Endothelial cell of umbilical vein (primary cell): ENCODE measurements at regions not wholly inside any gene's neighbourhood (a gene's known extent, or its start where the extent isn't known, plus 50 kb on each side); places are given as distances from the start of the nearest gene placed in this dataset.

Experiments
- BruUV-seq: library from RNA; stranded (reverse); fragments of 400-500 nt; replicated peaks from 2 replicates; lab custom pipeline; 2021; lab: Mats Ljungman, UMichigan
- CTCF ChIA-PET: fragments of 300-600, 350-600 bp; sonication (Branson Sonifier 250); formaldehyde crosslinking; loops from one replicate; lab custom pipeline; 2021; ENCODE audit warnings: antibody characterized with exemption, inconsistent platforms; lab: Charles Lee
- POLR2A ChIA-PET: fragments of 300-600, 350-600 bp; sonication (Branson Sonifier 250); formaldehyde crosslinking; loops from one replicate; lab custom pipeline; 2021; ENCODE audit warnings: antibody characterized with exemption, inconsistent platforms; lab: Charles Lee
- DNase-seq: peaks from one replicate; pipeline ENCODE4 v3.0.0-alpha.2; 2011; ENCODE audit warnings: low read depth, low spot score
- FAIRE-seq: peaks from 2 replicates; lab custom pipeline; 2011; peaks lifted over from hg19 to GRCh38; lab: Jason Lieb, UNC
- H2AFZ ChIP-seq: 2 replicates; pipeline ENCODE4 v1.6.0; 2012; ENCODE audit warnings: low read depth, low read length, control low read depth, inconsistent platforms
- H3K27ac ChIP-seq: 2 replicates; pipeline ENCODE4 v1.5.1; 2011; ENCODE audit warnings: low read depth, mild to moderate bottlenecking, control low read depth, low read length, moderate library complexity; ENCODE audit not compliant: insufficient read depth
- H3K27me3 ChIP-seq, 2 experiments: 2 replicates each; pipeline versions ENCODE4 v1.6.0 to v1.6.1; 2011; ENCODE audit warnings: low read length in 2 of 2, mixed read lengths in 1 of 2; ENCODE audit not compliant: control insufficient read depth in 2 of 2, insufficient read depth in 2 of 2
- H3K36me3 ChIP-seq, 2 experiments: 2 replicates in 1 of 2; 3 replicates in 1 of 2; pipeline ENCODE4 v1.5.1; 2011; ENCODE audit warnings: low read length in 2 of 2, mild to moderate bottlenecking in 1 of 2, moderate library complexity in 1 of 2; ENCODE audit not compliant: control insufficient read depth in 2 of 2, insufficient read depth in 2 of 2; ENCODE audit errors: extremely low read depth in 1 of 2
- H3K4me1 ChIP-seq: 3 replicates; pipeline ENCODE4 v1.5.1; 2011; ENCODE audit warnings: mild to moderate bottlenecking, low read length; ENCODE audit not compliant: control insufficient read depth, insufficient read depth; ENCODE audit errors: extremely low read depth
- H3K4me2 ChIP-seq: 2 replicates; pipeline ENCODE4 v1.6.1; 2011; ENCODE audit warnings: low read length, control low read depth, mixed read lengths; ENCODE audit not compliant: insufficient read depth
- H3K4me3 ChIP-seq, 3 experiments: fragments of 200-600 bp in 1 of 3; sonication (generic), shearing (Covaris generic) in 1 of 3; replicated peaks in 1 of 3; 2 replicates each; pipeline ENCODE4 v1.5.1; 2011 to 2016; ENCODE audit warnings: control low read depth in 3 of 3, low read length in 3 of 3, mild to moderate bottlenecking in 2 of 3, inconsistent platforms in 1 of 3, low read depth in 1 of 3, moderate library complexity in 1 of 3; ENCODE audit not compliant: insufficient read depth in 1 of 3
- H3K79me2 ChIP-seq: 2 replicates; pipeline ENCODE4 v1.6.0; 2012; ENCODE audit warnings: low read length, inconsistent platforms; ENCODE audit not compliant: control insufficient read depth, insufficient read depth
- H3K9ac ChIP-seq: replicated peaks from 2 replicates; pipeline ENCODE3; 2011; ENCODE audit warnings: low read length, control low read depth; ENCODE audit not compliant: insufficient read depth; ENCODE audit errors: extremely low read depth
- H3K9me1 ChIP-seq: replicated peaks from 3 replicates; pipeline ENCODE4 v1.6.0; 2011; ENCODE audit warnings: mild to moderate bottlenecking, low read length; ENCODE audit not compliant: control insufficient read depth, insufficient read depth; ENCODE audit errors: extremely low read depth
- H3K9me3 ChIP-seq: replicated peaks from 2 replicates; pipeline ENCODE4 v1.5.1; 2012; ENCODE audit warnings: low read length, inconsistent platforms; ENCODE audit not compliant: control insufficient read depth, insufficient read depth
- H4K20me1 ChIP-seq: replicated peaks from 2 replicates; pipeline ENCODE3; 2011; ENCODE audit warnings: mild to moderate bottlenecking, low read length; ENCODE audit not compliant: control insufficient read depth, insufficient read depth; ENCODE audit errors: extremely low read depth
- EZH2 ChIP-seq: IDR thresholded peaks from 2 replicates; pipeline ENCODE4 v1.6.1; 2012; ENCODE audit warnings: borderline replicate concordance, low read depth, mild to moderate bottlenecking, moderate library complexity, low read length, inconsistent platforms; ENCODE audit not compliant: severe bottlenecking
- FOS ChIP-seq: IDR thresholded peaks from 2 replicates; pipeline ENCODE4 v1.6.1; 2011; ENCODE audit warnings: mild to moderate bottlenecking, low read length, moderate library complexity, borderline replicate concordance; ENCODE audit not compliant: insufficient read depth
- GATA2 ChIP-seq: IDR thresholded peaks from 2 replicates; pipeline ENCODE4 v1.7.0; 2011; ENCODE audit warnings: low read depth, mild to moderate bottlenecking, moderate library complexity, mixed read lengths, low read length; ENCODE audit not compliant: insufficient read length, insufficient read depth
- JUN ChIP-seq: IDR thresholded peaks from 2 replicates; pipeline ENCODE4 v1.6.1; 2011; ENCODE audit warnings: borderline replicate concordance, low read depth; ENCODE audit not compliant: insufficient read length, insufficient read depth
- MYC ChIP-seq: IDR thresholded peaks from one replicate; pipeline ENCODE4 v1.6.1; 2011; ENCODE audit warnings: mild to moderate bottlenecking, low read depth, low read length
- POLR2A ChIP-seq: IDR thresholded peaks from 2 replicates; pipeline ENCODE4 v1.6.1; 2012; ENCODE audit warnings: low read depth, mild to moderate bottlenecking, control low read depth, low read length
- POLR2AphosphoS5 ChIP-seq: IDR thresholded peaks from 2 replicates; pipeline ENCODE4 v1.6.1; 2012; ENCODE audit warnings: low read depth, mild to moderate bottlenecking, control low read depth, low read length, moderate library complexity; ENCODE audit not compliant: insufficient read depth
- dilution Hi-C: fragments of 300-500 bp; cut with MboI; formaldehyde crosslinking; loops from one replicate; pipeline ENCODE4 v1.15.0; 2019; ENCODE audit warnings: low sequenced_read_pairs; ENCODE audit not compliant: extremely low pct_ligation_motif_present
- intact Hi-C: fragments of 100-400 bp; cut with micrococcal nuclease; formaldehyde crosslinking; loops from one replicate; pipeline ENCODE4 v1.10.0; 2022
- TF ChIP-seq, protein P1 (sequence below): IDR thresholded peaks from 2 replicates; pipeline ENCODE4 v1.6.1; 2011; ENCODE audit not compliant: insufficient read depth, insufficient read length
- TF ChIP-seq, protein P2 (sequence below), 2 donors: IDR thresholded peaks; 1 replicate in 1 of 2; 2 replicates in 1 of 2; pipeline ENCODE4 v1.5.1; 2011; ENCODE audit warnings: low read length in 2 of 2, mild to moderate bottlenecking in 2 of 2, moderate library complexity in 2 of 2, control low read depth in 1 of 2, inconsistent platforms in 1 of 2, low read depth in 1 of 2; ENCODE audit not compliant: insufficient read depth in 1 of 2; ENCODE audit errors: extremely low read depth in 1 of 2

- TF ChIP-seq POLR2A: no peak
- BruUV-seq: no TSS peak
- H3K9me1 ChIP-seq: no peaks in the 10 kb centered on the region
- H3K36me3 ChIP-seq: no peaks in the 10 kb centered on the region
- H4K20me1 ChIP-seq: no peaks in the 10 kb centered on the region
- FAIRE-seq (no peak), DNase-seq (no peak)
- intact Hi-C loops (no loop called here), dilution Hi-C loops (no loop called here)
- ChIA-PET CTCF (no interaction called here), POLR2A (no interaction called here)
- H3K4me2 ChIP-seq: no peak overlapping the region
- no peaks in the 10 kb centered on the region for H3K27me3 ChIP-seq
- H3K27ac ChIP-seq: no peak overlapping the region
- H3K79me2 ChIP-seq: no peaks in the 10 kb centered on the region
- no peak overlapping the region for H3K9ac ChIP-seq
- no peaks in the 10 kb centered on the region for H3K9me3 ChIP-seq
- H3K4me1 ChIP-seq: no peaks in the 10 kb centered on the region
- H3K4me3 ChIP-seq: no peak overlapping the region
- H2AFZ ChIP-seq: no peak overlapping the region
Observed at GRCh38 chr3:75061806-75062205, 447.3 kb upstream of the CNTN3 start.

- H3K27me3 ChIP-seq: no peaks in the 10 kb centered on the region
- no peak for FAIRE-seq
- ChIA-PET CTCF (no interaction called here), POLR2A (no interaction called here)
- no peak for TF ChIP-seq JUN
- no peak for TF ChIP-seq GATA2
- TF ChIP-seq, protein P1, sequence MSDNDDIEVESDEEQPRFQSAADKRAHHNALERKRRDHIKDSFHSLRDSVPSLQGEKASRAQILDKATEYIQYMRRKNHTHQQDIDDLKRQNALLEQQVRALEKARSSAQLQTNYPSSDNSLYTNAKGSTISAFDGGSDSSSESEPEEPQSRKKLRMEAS: no peak
- no peak for TF ChIP-seq POLR2AphosphoS5
- TF ChIP-seq, protein P2, sequence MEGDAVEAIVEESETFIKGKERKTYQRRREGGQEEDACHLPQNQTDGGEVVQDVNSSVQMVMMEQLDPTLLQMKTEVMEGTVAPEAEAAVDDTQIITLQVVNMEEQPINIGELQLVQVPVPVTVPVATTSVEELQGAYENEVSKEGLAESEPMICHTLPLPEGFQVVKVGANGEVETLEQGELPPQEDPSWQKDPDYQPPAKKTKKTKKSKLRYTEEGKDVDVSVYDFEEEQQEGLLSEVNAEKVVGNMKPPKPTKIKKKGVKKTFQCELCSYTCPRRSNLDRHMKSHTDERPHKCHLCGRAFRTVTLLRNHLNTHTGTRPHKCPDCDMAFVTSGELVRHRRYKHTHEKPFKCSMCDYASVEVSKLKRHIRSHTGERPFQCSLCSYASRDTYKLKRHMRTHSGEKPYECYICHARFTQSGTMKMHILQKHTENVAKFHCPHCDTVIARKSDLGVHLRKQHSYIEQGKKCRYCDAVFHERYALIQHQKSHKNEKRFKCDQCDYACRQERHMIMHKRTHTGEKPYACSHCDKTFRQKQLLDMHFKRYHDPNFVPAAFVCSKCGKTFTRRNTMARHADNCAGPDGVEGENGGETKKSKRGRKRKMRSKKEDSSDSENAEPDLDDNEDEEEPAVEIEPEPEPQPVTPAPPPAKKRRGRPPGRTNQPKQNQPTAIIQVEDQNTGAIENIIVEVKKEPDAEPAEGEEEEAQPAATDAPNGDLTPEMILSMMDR (IDR thresholded peaks at IDR 0.05; ENCODE audit: extremely low read depth in 1 of 2, insufficient read depth in 1 of 2, low read depth in 1 of 2, low read length in 2 of 2): no peak
- no peak for TF ChIP-seq FOS
- TF ChIP-seq POLR2A: no peak
- TF ChIP-seq MYC: no peak
- TF ChIP-seq EZH2: no peak
- H2AFZ ChIP-seq: no peak overlapping the region
- no peaks in the 10 kb centered on the region for H3K79me2 ChIP-seq
- no peak overlapping the region for H3K9ac ChIP-seq
- H3K4me3 ChIP-seq: no peak overlapping the region
- no peaks in the 10 kb centered on the region for H3K4me1 ChIP-seq
- dilution Hi-C loops (no loop called here), intact Hi-C loops (no loop called here)
- no peaks in the 10 kb centered on the region for H4K20me1 ChIP-seq
- no peak overlapping the region for H3K27ac ChIP-seq
- DNase-seq: no peak
- H3K4me2 ChIP-seq: no peak overlapping the region
- H3K36me3 ChIP-seq: no peaks in the 10 kb centered on the region
- BruUV-seq: no TSS peak
- peaks cover 4% of the 10 kb centered on the region for H3K9me3 ChIP-seq
- no peaks in the 10 kb centered on the region for H3K9me1 ChIP-seq
Observed at GRCh38 chr3:75075158-75075557, 460.7 kb upstream of the CNTN3 start.
